Activated T-helper 2 cell treated with anti-CD3 and anti-CD28 coated beads, Interferon-gamma antibody, Interleukin-2, Interleukin-4, amounts not matched to agents 10 μg/mL and 5 μg/mL and 100 μg/mL, durations not matched to agents 14 hours and 24 hours and 36 hours (primary cell): ENCODE measurements at regions not wholly inside any gene's neighbourhood (a gene's known extent, or its start where the extent isn't known, plus 50 kb on each side); places are given as distances from the start of the nearest gene placed in this dataset.

Experiments used
- DNase-seq: peaks from one replicate; pipeline ENCODE4 v3.0.0; 2021; ENCODE audit warnings: low spot score
- H3K27ac Mint-ChIP-seq: one replicate; pipeline ENCODE4 v1.8.0; 2021; ENCODE audit warnings: mixed read lengths
- H3K27me3 Mint-ChIP-seq: one replicate; pipeline ENCODE4 v1.8.0; 2021; ENCODE audit warnings: low read depth, mixed read lengths
- H3K36me3 Mint-ChIP-seq: one replicate; pipeline ENCODE4 v1.8.0; 2021; ENCODE audit warnings: low read depth, mixed read lengths
- H3K4me1 Mint-ChIP-seq: one replicate; pipeline ENCODE4 v1.8.0; 2021; ENCODE audit warnings: low read depth, mixed read lengths
- H3K4me3 Mint-ChIP-seq: one replicate; pipeline ENCODE4 v1.8.0; 2021; ENCODE audit warnings: low read depth, mild to moderate bottlenecking, moderate library complexity, mixed read lengths
- H3K9me3 Mint-ChIP-seq: one replicate; pipeline ENCODE4 v1.8.0; 2021; ENCODE audit warnings: mixed read lengths
- intact Hi-C: fragments of 100-400 bp; cut with micrococcal nuclease; formaldehyde crosslinking; loops from one replicate; pipeline ENCODE4 v1.15.1; 2023

DNA sequence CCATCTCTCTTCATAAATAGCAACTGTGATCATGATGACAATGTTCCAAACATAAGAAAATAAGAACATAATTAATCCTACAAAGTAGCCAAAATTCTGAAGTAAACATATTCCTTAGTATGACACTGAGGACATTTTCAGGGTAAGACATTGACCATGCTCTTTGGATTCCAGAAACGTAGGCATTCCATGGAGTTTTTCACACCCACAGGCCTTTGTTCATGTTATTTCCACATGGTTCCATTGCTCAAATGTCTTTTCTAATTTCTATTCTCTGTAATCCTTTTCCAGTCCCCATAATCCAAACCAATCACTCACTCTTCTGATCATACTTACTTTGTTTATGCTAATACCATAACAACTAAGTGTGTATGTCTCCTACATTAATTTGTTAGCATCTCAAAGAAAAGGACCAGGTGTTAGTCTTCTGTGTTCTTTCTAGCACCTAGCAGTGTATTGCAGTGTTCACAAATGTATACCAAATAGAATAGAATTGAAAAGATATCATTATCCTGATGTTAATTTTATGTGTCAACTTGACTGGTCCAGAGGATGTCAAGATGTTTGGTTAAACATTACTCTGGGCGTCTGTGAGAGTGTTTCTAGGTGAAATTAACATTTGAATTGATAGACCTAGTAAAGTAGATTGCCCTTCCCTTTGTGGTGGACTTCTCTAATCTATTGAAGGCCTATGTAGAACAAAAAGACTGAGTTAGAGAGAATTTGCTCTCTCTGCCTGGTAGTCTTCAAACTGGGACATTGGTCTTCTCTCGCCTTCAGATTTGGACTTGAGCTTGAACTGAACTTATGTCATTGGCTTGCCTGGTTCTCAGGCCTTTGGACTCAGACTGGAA is 516.6 kb downstream of the PTPRC start:
- intact Hi-C loops: no loop called here
- Mint-ChIP-seq H3K4me3 (no peak overlapping the region), H3K27ac (no peak overlapping the region), H3K4me1 (peaks cover 2% of the 10 kb centered on the region), H3K9me3 (no peaks in the 10 kb centered on the region), H3K36me3 (no peaks in the 10 kb centered on the region), H3K27me3 (peaks cover 18% of the 10 kb centered on the region)
- DNase-seq: no peak

- intact Hi-C loops: no loop called here
Measured at GRCh38 chr1:199157494-199157893, 518.7 kb downstream of the PTPRC start.

GRCh38 chr1:199160521-199161318 is 521.9 kb downstream of the PTPRC start:
- Mint-ChIP-seq H3K9me3 (peaks cover 4% of the 10 kb centered on the region), H3K27me3 (no peaks in the 10 kb centered on the region), H3K4me3 (no peak overlapping the region), H3K27ac (no peak overlapping the region), H3K4me1 (peaks cover 40% of the 10 kb centered on the region), H3K36me3 (no peaks in the 10 kb centered on the region)
- intact Hi-C loops: loop anchor here (5.0 kb wide), 1 partner anchor 153 kb away; no protein-coding TSS in a partner anchor
- no peak for DNase-seq

More at GRCh38 chr1:199157494-199157893, 518.7 kb downstream of the PTPRC start:
- H3K36me3 Mint-ChIP-seq: no peaks in the 10 kb centered on the region
- DNase-seq: no peak
- peaks cover 7% of the 10 kb centered on the region for H3K27me3 Mint-ChIP-seq
- no peak overlapping the region for H3K4me3 Mint-ChIP-seq
- H3K27ac Mint-ChIP-seq: no peak overlapping the region
- peaks cover 16% of the 10 kb centered on the region for H3K4me1 Mint-ChIP-seq
- peaks cover 4% of the 10 kb centered on the region for H3K9me3 Mint-ChIP-seq

DNA sequence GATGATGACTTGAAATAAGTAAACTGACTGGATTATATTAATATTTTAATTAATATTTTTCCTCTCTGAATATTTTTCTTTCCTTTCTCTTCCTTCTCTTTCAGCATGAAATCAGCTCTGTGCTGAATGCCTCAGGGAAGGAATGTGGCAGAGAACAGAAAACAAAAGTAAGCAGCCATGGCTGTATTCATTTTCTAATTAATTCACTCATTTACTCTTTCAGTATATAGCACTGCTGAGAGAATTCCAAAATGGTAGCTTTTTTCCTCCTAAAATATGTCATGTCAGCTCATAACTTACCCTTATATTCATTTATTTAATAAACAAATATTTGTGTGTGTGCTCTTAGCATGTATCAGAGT is 522.5 kb downstream of the PTPRC start:
- no peak for DNase-seq
- Mint-ChIP-seq H3K27me3 (no peaks in the 10 kb centered on the region), H3K9me3 (peaks cover 4% of the 10 kb centered on the region), H3K27ac (no peak overlapping the region), H3K36me3 (no peaks in the 10 kb centered on the region), H3K4me3 (no peak overlapping the region), H3K4me1 (peaks cover 40% of the 10 kb centered on the region)
- intact Hi-C loops: loop anchor here (5.0 kb wide), 1 partner anchor 154 kb away; no protein-coding TSS in a partner anchor

DNA sequence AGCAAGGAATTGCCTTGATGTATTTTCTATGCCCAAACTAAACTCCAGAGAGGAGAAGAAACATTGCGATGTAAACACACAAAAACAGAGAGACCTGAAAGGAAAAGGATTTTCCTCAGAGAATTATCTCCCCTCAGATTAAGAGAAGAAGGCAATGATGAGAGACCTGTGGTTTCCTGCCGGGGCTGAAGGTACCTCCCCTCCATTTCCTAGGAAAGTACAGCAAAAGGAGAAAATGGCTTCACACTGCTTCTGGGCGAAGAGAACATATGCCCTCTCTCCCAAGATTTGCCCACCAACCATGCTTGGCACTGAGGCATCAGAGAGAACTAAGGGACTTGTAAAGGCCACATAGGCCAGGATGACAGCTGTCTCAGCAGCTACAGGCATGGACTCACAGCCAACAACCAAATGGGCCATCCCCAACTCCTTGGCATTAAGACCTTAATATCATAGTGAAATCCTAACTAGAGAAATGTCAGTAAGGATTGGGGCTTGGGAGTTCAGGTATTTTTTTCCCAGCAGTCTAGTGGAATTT is 523.0 kb downstream of the PTPRC start:
- peak overlapping the region; percentile 40 for H3K27ac Mint-ChIP-seq
- H3K36me3 Mint-ChIP-seq: no peaks in the 10 kb centered on the region
- H3K4me3 Mint-ChIP-seq: no peak overlapping the region
- H3K27me3 Mint-ChIP-seq: no peaks in the 10 kb centered on the region
- no peak for DNase-seq
- peaks cover 40% of the 10 kb centered on the region for H3K4me1 Mint-ChIP-seq
- intact Hi-C loops: loop anchor here (2.0 to 5.0 kb wide), 2 partner anchors 155 to 225 kb away; no protein-coding TSS in a partner anchor
- peaks cover 4% of the 10 kb centered on the region for H3K9me3 Mint-ChIP-seq

DNA sequence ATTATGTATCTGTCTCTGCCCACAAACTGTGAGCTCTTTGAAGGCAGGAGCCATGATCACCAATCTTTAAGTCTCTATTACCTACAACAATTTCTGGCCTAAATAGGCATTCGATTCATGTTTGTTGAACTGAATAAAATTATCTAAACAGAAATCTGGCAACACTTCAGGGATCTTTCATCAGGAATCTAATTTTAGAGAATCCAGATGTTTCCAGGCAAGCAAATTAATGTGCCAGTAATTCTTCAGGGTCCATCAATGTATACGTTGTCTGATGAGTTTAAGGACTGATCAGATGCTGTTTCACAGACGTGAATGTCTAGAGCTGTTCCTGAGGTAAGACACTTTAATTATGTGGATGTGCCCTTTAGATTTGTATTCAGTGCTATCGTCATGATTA is 524.4 kb downstream of the PTPRC start:
- no peaks in the 10 kb centered on the region for H3K36me3 Mint-ChIP-seq
- intact Hi-C loops: loop anchor here (1.0 to 5.0 kb wide), 3 partner anchors 10 to 226 kb away; no protein-coding TSS in a partner anchor
- no peak overlapping the region for H3K4me3 Mint-ChIP-seq
- H3K4me1 Mint-ChIP-seq: peaks cover 38% of the 10 kb centered on the region
- H3K27ac Mint-ChIP-seq: no peak overlapping the region
- peaks cover 3% of the 10 kb centered on the region for H3K27me3 Mint-ChIP-seq
- peaks cover 4% of the 10 kb centered on the region for H3K9me3 Mint-ChIP-seq
- DNase-seq: no peak

DNA sequence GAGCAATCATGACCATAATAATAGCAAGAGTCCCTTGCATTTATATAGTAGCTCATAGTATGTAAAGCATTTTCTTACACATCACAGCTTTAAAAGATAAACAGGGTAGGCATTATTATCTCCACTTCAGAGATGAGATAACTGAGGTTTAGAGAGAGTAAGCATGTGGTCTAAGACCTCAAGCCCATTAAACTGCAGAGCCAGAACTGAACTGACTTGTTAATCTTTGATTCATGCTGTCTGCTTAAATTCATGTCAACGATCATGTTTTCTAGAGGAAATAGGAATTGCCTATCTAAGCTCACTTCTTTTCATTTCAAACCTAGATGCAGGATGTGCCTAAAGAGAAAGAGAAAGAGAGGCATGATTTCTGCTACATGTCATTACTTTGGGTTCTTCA is 524.8 kb downstream of the PTPRC start:
- Mint-ChIP-seq H3K27ac (no peak overlapping the region), H3K9me3 (peaks cover 4% of the 10 kb centered on the region)
- intact Hi-C loops: loop anchor here (1.0 to 5.0 kb wide), 3 partner anchors 10 to 227 kb away; no protein-coding TSS in a partner anchor

GRCh38 chr1:199167460-199167859 is 528.6 kb downstream of the PTPRC start:
- no peaks in the 10 kb centered on the region for H3K9me3 Mint-ChIP-seq
- no peaks in the 10 kb centered on the region for H3K36me3 Mint-ChIP-seq
- peaks cover 11% of the 10 kb centered on the region for H3K27me3 Mint-ChIP-seq
- H3K4me3 Mint-ChIP-seq: no peak overlapping the region
- H3K27ac Mint-ChIP-seq: no peak overlapping the region
- DNase-seq: no peak
- intact Hi-C loops: no loop called here
- H3K4me1 Mint-ChIP-seq: peaks cover 43% of the 10 kb centered on the region

More for the DNA sequence above, 524.8 kb downstream of the PTPRC start:
- peaks cover 3% of the 10 kb centered on the region for H3K27me3 Mint-ChIP-seq
- peaks cover 42% of the 10 kb centered on the region for H3K4me1 Mint-ChIP-seq
- no peaks in the 10 kb centered on the region for H3K36me3 Mint-ChIP-seq
- no peak for DNase-seq
- H3K4me3 Mint-ChIP-seq: peak overlapping the region; percentile 23

GRCh38 chr1:199168888-199169585 is 530.2 kb downstream of the PTPRC start:
- Mint-ChIP-seq H3K4me3 (no peak overlapping the region), H3K9me3 (no peaks in the 10 kb centered on the region), H3K27me3 (peaks cover 11% of the 10 kb centered on the region), H3K4me1 (peaks cover 39% of the 10 kb centered on the region), H3K27ac (no peak overlapping the region), H3K36me3 (no peaks in the 10 kb centered on the region)
- no peak for DNase-seq
- intact Hi-C loops: no loop called here

- H3K36me3 Mint-ChIP-seq: no peaks in the 10 kb centered on the region
- no peak for DNase-seq
- H3K9me3 Mint-ChIP-seq: no peaks in the 10 kb centered on the region
- H3K27ac Mint-ChIP-seq: no peak overlapping the region
- peaks cover 40% of the 10 kb centered on the region for H3K4me1 Mint-ChIP-seq
- no peak overlapping the region for H3K4me3 Mint-ChIP-seq
- intact Hi-C loops: loop anchor here (5.0 kb wide), 6 partner anchors 48 to 982 kb away; no protein-coding TSS in a partner anchor
- peaks cover 21% of the 10 kb centered on the region for H3K27me3 Mint-ChIP-seq
Measured at GRCh38 chr1:199170711-199171110, 531.9 kb downstream of the PTPRC start.

- no peak for DNase-seq
- Mint-ChIP-seq H3K36me3 (no peaks in the 10 kb centered on the region), H3K27ac (peak overlapping the region; percentile 56), H3K27me3 (peaks cover 30% of the 10 kb centered on the region), H3K9me3 (no peaks in the 10 kb centered on the region), H3K4me1 (peaks cover 40% of the 10 kb centered on the region), H3K4me3 (no peak overlapping the region)
- intact Hi-C loops: loop anchor here (1.0 to 5.0 kb wide), 13 partner anchors 9 to 980 kb away; no protein-coding TSS in a partner anchor
Measured at GRCh38 chr1:199172171-199173124, 533.6 kb downstream of the PTPRC start.
